H9 (cell line): ENCODE measurements at regions not wholly inside any gene's neighbourhood (a gene's known extent, or its start where the extent isn't known, plus 50 kb on each side); places are given as distances from the start of the nearest gene placed in this dataset.

Source experiments
- DNase-seq: peaks from one replicate; pipeline ENCODE4 v3.0.0-alpha.2; 2017
- H2AFZ ChIP-seq: one replicate; pipeline ENCODE4 v1.6.1; 2013; ENCODE audit warnings: mild to moderate bottlenecking, low read length, control low read depth, moderate library complexity
- H2AK5ac ChIP-seq: 2 replicates; pipeline ENCODE4 v1.6.1; 2013; ENCODE audit warnings: low read length, control low read depth, mixed read lengths; ENCODE audit not compliant: insufficient read length
- H2BK120ac ChIP-seq: one replicate; pipeline ENCODE4 v1.6.1; 2013; ENCODE audit warnings: low read depth, mild to moderate bottlenecking, low read length, control low read depth, inconsistent platforms; ENCODE audit not compliant: poor library complexity, severe bottlenecking
- H2BK12ac ChIP-seq: 2 replicates; pipeline ENCODE4 v1.6.1; 2013; ENCODE audit warnings: low read length, control low read depth, mixed read lengths, low read depth; ENCODE audit not compliant: insufficient read length
- H2BK15ac ChIP-seq: 2 replicates; pipeline ENCODE4 v1.6.1; 2013; ENCODE audit warnings: low read depth, low read length, control low read depth
- H2BK20ac ChIP-seq: one replicate; pipeline ENCODE4 v1.6.1; 2013; ENCODE audit warnings: low read depth, mild to moderate bottlenecking, low read length, control low read depth, inconsistent platforms; ENCODE audit not compliant: poor library complexity, severe bottlenecking
- H2BK5ac ChIP-seq: 2 replicates; pipeline ENCODE4 v1.6.1; 2013; ENCODE audit warnings: low read length, control low read depth, mixed read lengths; ENCODE audit not compliant: insufficient read length
- H3K14ac ChIP-seq: 2 replicates; pipeline ENCODE4 v1.6.1; 2013; ENCODE audit warnings: low read length, control low read depth; ENCODE audit not compliant: insufficient read depth
- H3K18ac ChIP-seq: 2 replicates; pipeline ENCODE4 v1.6.1; 2013; ENCODE audit warnings: low read depth, mild to moderate bottlenecking, mixed read lengths, low read length, control low read depth; ENCODE audit not compliant: insufficient read length
- H3K23ac ChIP-seq: 2 replicates; pipeline ENCODE4 v1.6.1; 2013; ENCODE audit warnings: low read length, control low read depth, mixed read lengths, low read depth; ENCODE audit not compliant: insufficient read length
- H3K23me2 ChIP-seq: 2 replicates; pipeline ENCODE4 v1.6.1; 2013; ENCODE audit warnings: low read depth, mild to moderate bottlenecking, mixed read lengths, low read length, control low read depth; ENCODE audit not compliant: insufficient read length, poor library complexity, severe bottlenecking
- H3K27ac ChIP-seq: 2 replicates; pipeline ENCODE4 v1.5.1; 2013; ENCODE audit warnings: low read length, control low read depth, mixed read lengths, low read depth; ENCODE audit not compliant: insufficient read length
- H3K27me3 ChIP-seq: 2 replicates; pipeline ENCODE4 v1.6.1; 2013; ENCODE audit warnings: low read length, control low read depth, inconsistent platforms; ENCODE audit not compliant: insufficient read depth
- H3K4ac ChIP-seq: 2 replicates; pipeline ENCODE4 v1.6.1; 2013; ENCODE audit warnings: low read depth, mild to moderate bottlenecking, control low read depth, inconsistent platforms, low read length, moderate library complexity
- H3K4me1 ChIP-seq: 2 replicates; pipeline ENCODE4 v1.6.1; 2013; ENCODE audit warnings: low read length, control low read depth, inconsistent platforms; ENCODE audit not compliant: insufficient read depth
- H3K4me2 ChIP-seq: 2 replicates; pipeline ENCODE4 v1.6.1; 2013; ENCODE audit warnings: low read length, control low read depth, mixed read lengths; ENCODE audit not compliant: insufficient read length, insufficient read depth
- H3K56ac ChIP-seq: 2 replicates; pipeline ENCODE4 v1.6.1; 2013; ENCODE audit warnings: low read depth, mild to moderate bottlenecking, mixed read lengths, low read length, control low read depth; ENCODE audit not compliant: insufficient read length
- H3K79me1 ChIP-seq: 2 replicates; pipeline ENCODE4 v1.6.1; 2013; ENCODE audit warnings: low read depth, mild to moderate bottlenecking, moderate library complexity, low read length, control low read depth, inconsistent platforms; ENCODE audit not compliant: insufficient read depth, poor library complexity, severe bottlenecking
- H3K79me2 ChIP-seq: 2 replicates; pipeline ENCODE4 v1.6.1; 2013; ENCODE audit warnings: low read length, control low read depth, inconsistent platforms; ENCODE audit not compliant: insufficient read depth
- H3K9ac ChIP-seq: 2 replicates; pipeline ENCODE4 v1.6.1; 2013; ENCODE audit warnings: low read length, control low read depth, mixed read lengths; ENCODE audit not compliant: insufficient read length; ENCODE audit errors: extremely low read depth
- H3K9me3 ChIP-seq: one replicate; pipeline ENCODE4 v1.6.1; 2013; ENCODE audit warnings: low read depth, low read length, inconsistent platforms; ENCODE audit not compliant: control insufficient read depth
- H3T11ph ChIP-seq: one replicate; pipeline ENCODE4 v1.6.1; 2013; ENCODE audit warnings: mild to moderate bottlenecking, low read length, control low read depth, inconsistent platforms
- H4K20me1 ChIP-seq: one replicate; pipeline ENCODE4 v1.6.1; 2013; ENCODE audit not compliant: control insufficient read depth, insufficient read length, insufficient read depth
- H4K5ac ChIP-seq: 2 replicates; pipeline ENCODE4 v1.6.1; 2013; ENCODE audit warnings: low read depth, mild to moderate bottlenecking, mixed read lengths, low read length, control low read depth; ENCODE audit not compliant: insufficient read length
- H4K8ac ChIP-seq: replicated peaks from 2 replicates; pipeline ENCODE4 v1.6.1; 2013; ENCODE audit warnings: low read length, control low read depth, mixed read lengths, low read depth; ENCODE audit not compliant: insufficient read length
- H4K91ac ChIP-seq: 2 replicates; pipeline ENCODE4 v1.6.1; 2013; ENCODE audit warnings: low read depth, mild to moderate bottlenecking, moderate library complexity, mixed read lengths, low read length, control low read depth; ENCODE audit not compliant: insufficient read length
- H3K27ac Mint-ChIP-seq, 3 experiments: 2 replicates in 2 of 3; 3 replicates in 1 of 3; pipeline ENCODE4 v1.8.0; 2020 to 2021; ENCODE audit warnings: mixed read lengths in 3 of 3, mild to moderate bottlenecking in 1 of 3, moderate library complexity in 1 of 3
- H3K27me3 Mint-ChIP-seq: 2 replicates; pipeline ENCODE4 v1.8.0; 2021; ENCODE audit warnings: low read depth, mild to moderate bottlenecking, moderate library complexity, mixed read lengths
- H3K36me3 Mint-ChIP-seq, 3 experiments: 2 replicates in 2 of 3; 3 replicates in 1 of 3; pipeline ENCODE4 v1.8.0; 2020 to 2021; ENCODE audit warnings: low read depth in 3 of 3, mixed read lengths in 3 of 3; ENCODE audit not compliant: insufficient read depth in 1 of 3
- H3K4me1 Mint-ChIP-seq, 2 experiments: 2 replicates each; pipeline ENCODE4 v1.8.0; 2020; ENCODE audit warnings: mixed read lengths in 2 of 2
- H3K4me3 Mint-ChIP-seq, 2 experiments: 2 replicates in 1 of 2; 3 replicates in 1 of 2; pipeline ENCODE4 v1.8.0; 2020 to 2021; ENCODE audit warnings: mild to moderate bottlenecking in 2 of 2, mixed read lengths in 2 of 2, moderate library complexity in 1 of 2
- H3K9me3 Mint-ChIP-seq, 2 experiments: 2 replicates in 1 of 2; 3 replicates in 1 of 2; pipeline ENCODE4 v1.8.0; 2020; ENCODE audit warnings: mild to moderate bottlenecking in 2 of 2, mixed read lengths in 2 of 2, moderate library complexity in 1 of 2
- WGBS: extraction: QIAGEN DNeasy Blood & Tissue Kit; methylation state at CpG from one replicate; pipeline ENCODE4 v1.1.7; 2013; ENCODE audit warnings: missing lambda C conversion rate, low lambda C conversion rate, mixed read lengths; ENCODE audit not compliant: insufficient read length; ENCODE audit errors: extremely low coverage; 5-methylcytosine and 5-hydroxymethylcytosine counted together
- TF ChIP-seq, protein P1 (sequence below): fragments of 200-600 bp; sonication (generic); conservative IDR thresholded peaks from 3 replicates; pipeline ENCODE4 v1.8.0; 2021; ENCODE audit warnings: antibody characterized with exemption, mild to moderate bottlenecking

GRCh38 chr18:75752740-75753263 is 325.3 kb upstream of the SMIM21 start:
- no peak overlapping the region for H3K27ac Mint-ChIP-seq
- Histone ChIP-seq H3K79me2 (no peaks in the 10 kb centered on the region), H3T11ph (no peak overlapping the region), H4K91ac (no peak overlapping the region), H2BK5ac (no peak overlapping the region), H2AFZ (no peak overlapping the region), H2BK15ac (no peak overlapping the region), H3K27ac (no peak overlapping the region), H3K56ac (no peak overlapping the region), H3K4ac (no peak overlapping the region), H2BK20ac (no peak overlapping the region), H3K79me1 (no peaks in the 10 kb centered on the region), H4K20me1 (no peaks in the 10 kb centered on the region), H3K9ac (no peak overlapping the region), H2AK5ac (no peak overlapping the region), H3K23ac (no peak overlapping the region), H3K14ac (no peak overlapping the region), H3K23me2 (no peaks in the 10 kb centered on the region), H4K5ac (no peak overlapping the region), H3K18ac (no peak overlapping the region), H3K9me3 (no peaks in the 10 kb centered on the region), H4K8ac (no peak overlapping the region), H2BK12ac (no peak overlapping the region), H3K27me3 (no peaks in the 10 kb centered on the region), H2BK120ac (no peak overlapping the region), H3K4me2 (no peak overlapping the region), H3K4me1 (no peaks in the 10 kb centered on the region)
- DNase-seq: no peak
- H3K27me3 Mint-ChIP-seq: no peaks in the 10 kb centered on the region; the same call in 1 of the 2 replicates
- H3K9me3 Mint-ChIP-seq: no peaks in the 10 kb centered on the region
- H3K4me1 Mint-ChIP-seq: peaks cover 2% of the 10 kb centered on the region in 2 experiments; a peak in 1 of 4 replicates
- H3K36me3 Mint-ChIP-seq: no peaks in the 10 kb centered on the region
- no peak overlapping the region for H3K4me3 Mint-ChIP-seq
- WGBS: no CpG with 5 or more reads among the region's 11 CpGs
- TF ChIP-seq, protein P1, sequence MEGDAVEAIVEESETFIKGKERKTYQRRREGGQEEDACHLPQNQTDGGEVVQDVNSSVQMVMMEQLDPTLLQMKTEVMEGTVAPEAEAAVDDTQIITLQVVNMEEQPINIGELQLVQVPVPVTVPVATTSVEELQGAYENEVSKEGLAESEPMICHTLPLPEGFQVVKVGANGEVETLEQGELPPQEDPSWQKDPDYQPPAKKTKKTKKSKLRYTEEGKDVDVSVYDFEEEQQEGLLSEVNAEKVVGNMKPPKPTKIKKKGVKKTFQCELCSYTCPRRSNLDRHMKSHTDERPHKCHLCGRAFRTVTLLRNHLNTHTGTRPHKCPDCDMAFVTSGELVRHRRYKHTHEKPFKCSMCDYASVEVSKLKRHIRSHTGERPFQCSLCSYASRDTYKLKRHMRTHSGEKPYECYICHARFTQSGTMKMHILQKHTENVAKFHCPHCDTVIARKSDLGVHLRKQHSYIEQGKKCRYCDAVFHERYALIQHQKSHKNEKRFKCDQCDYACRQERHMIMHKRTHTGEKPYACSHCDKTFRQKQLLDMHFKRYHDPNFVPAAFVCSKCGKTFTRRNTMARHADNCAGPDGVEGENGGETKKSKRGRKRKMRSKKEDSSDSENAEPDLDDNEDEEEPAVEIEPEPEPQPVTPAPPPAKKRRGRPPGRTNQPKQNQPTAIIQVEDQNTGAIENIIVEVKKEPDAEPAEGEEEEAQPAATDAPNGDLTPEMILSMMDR: no peak
